Loucy (cell line): ENCODE measurements at regions not wholly inside any gene's neighbourhood (a gene's known extent, or its start where the extent isn't known, plus 50 kb on each side); places are given as distances from the start of the nearest gene placed in this dataset.

ENCODE experiments used
- H2AFZ ChIP-seq: fragments of 200-600 bp; sonication (generic); 2 replicates; pipeline ENCODE4 v1.6.0; 2016; ENCODE audit warnings: antibody characterized with exemption, mild to moderate bottlenecking, low read length, moderate library complexity
- H3F3A ChIP-seq: fragments of 200-600 bp; 2 replicates; pipeline ENCODE4 v1.6.0; 2016; ENCODE audit warnings: antibody characterized with exemption, low read depth, mild to moderate bottlenecking
- H3K27me3 ChIP-seq: fragments of 200-600 bp; sonication (generic); 2 replicates; pipeline ENCODE4 v1.6.1; 2014; ENCODE audit warnings: low read length, mild to moderate bottlenecking; ENCODE audit not compliant: insufficient read depth, poor library complexity, severe bottlenecking
- H3K36me3 ChIP-seq: fragments of 200-600 bp; sonication (generic); 2 replicates; pipeline ENCODE4 v1.6.1; 2016; ENCODE audit warnings: low read length; ENCODE audit not compliant: insufficient read depth
- H3K4me1 ChIP-seq: fragments of 200-600 bp; sonication (generic); 2 replicates; pipeline ENCODE4 v1.5.1; 2014; ENCODE audit warnings: low read length, mild to moderate bottlenecking; ENCODE audit not compliant: insufficient read depth, poor library complexity, severe bottlenecking
- H3K4me2 ChIP-seq: fragments of 200-600 bp; sonication (generic); 2 replicates; pipeline ENCODE4 v1.6.0; 2014; ENCODE audit warnings: antibody characterized with exemption, low read length, low read depth, mild to moderate bottlenecking; ENCODE audit not compliant: poor library complexity, severe bottlenecking
- H3K4me3 ChIP-seq: fragments of 200-600 bp; sonication (generic); 2 replicates; pipeline ENCODE4 v1.5.1; 2014; ENCODE audit warnings: low read length, mild to moderate bottlenecking, mixed read lengths; ENCODE audit not compliant: poor library complexity, severe bottlenecking
- H3K79me2 ChIP-seq: fragments of 200-600 bp; sonication (generic); 2 replicates; pipeline ENCODE4 v1.6.1; 2014; ENCODE audit warnings: low read length; ENCODE audit not compliant: insufficient read depth
- H3K9ac ChIP-seq: fragments of 200-600 bp; sonication (generic); 2 replicates; pipeline ENCODE4 v1.6.0; 2014; ENCODE audit warnings: mild to moderate bottlenecking, low read depth, low read length, moderate library complexity; ENCODE audit not compliant: poor library complexity, severe bottlenecking
- H3K9me2 ChIP-seq: fragments of 200-600 bp; sonication (generic); replicated peaks from 2 replicates; pipeline ENCODE4 v1.6.1; 2016; ENCODE audit warnings: low read depth, low read length, mixed read lengths
- H3K9me3 ChIP-seq: fragments of 200-600 bp; sonication (generic); 2 replicates; pipeline ENCODE4 v1.6.1; 2014; ENCODE audit warnings: mild to moderate bottlenecking, antibody characterized with exemption, low read length, low read depth; ENCODE audit not compliant: insufficient read depth
- H4K20me1 ChIP-seq: fragments of 200-600 bp; sonication (generic); 2 replicates; pipeline ENCODE4 v1.6.0; 2014; ENCODE audit warnings: antibody characterized with exemption, low read length, mild to moderate bottlenecking; ENCODE audit not compliant: insufficient read depth, poor library complexity, severe bottlenecking
- EZH2phosphoT487 ChIP-seq: fragments of 200-600 bp; IDR thresholded peaks from 2 replicates; pipeline ENCODE4 v1.6.1; 2018; ENCODE audit warnings: antibody characterized with exemption, mild to moderate bottlenecking, moderate library complexity, borderline replicate concordance
- TF ChIP-seq, protein P1 (sequence below): fragments of 200-600 bp; sonication (generic); conservative IDR thresholded peaks from 2 replicates; pipeline ENCODE4 v1.5.1; 2014; ENCODE audit warnings: mild to moderate bottlenecking, antibody characterized with exemption, low read length

DNA sequence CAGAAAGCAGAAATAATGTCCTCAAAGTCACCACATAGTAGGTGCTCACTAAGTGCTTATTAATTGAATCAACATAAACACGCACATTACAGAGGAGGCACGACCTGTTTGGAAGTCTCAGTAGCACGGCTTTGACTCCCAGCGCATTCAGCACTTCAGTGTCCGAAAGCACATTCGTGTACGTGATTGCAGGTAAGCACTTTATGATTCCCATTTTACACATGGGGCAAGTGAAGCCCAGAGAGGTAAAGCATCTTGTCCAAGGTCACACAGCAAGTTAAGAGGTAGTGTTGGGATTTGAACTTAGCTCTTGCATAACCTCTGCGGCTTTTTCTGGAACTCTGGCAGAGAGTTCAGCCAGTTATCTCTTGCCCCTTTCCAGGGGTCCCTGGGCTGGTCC, 85.2 kb upstream of the WNT4 start:
- TF ChIP-seq, protein P1, sequence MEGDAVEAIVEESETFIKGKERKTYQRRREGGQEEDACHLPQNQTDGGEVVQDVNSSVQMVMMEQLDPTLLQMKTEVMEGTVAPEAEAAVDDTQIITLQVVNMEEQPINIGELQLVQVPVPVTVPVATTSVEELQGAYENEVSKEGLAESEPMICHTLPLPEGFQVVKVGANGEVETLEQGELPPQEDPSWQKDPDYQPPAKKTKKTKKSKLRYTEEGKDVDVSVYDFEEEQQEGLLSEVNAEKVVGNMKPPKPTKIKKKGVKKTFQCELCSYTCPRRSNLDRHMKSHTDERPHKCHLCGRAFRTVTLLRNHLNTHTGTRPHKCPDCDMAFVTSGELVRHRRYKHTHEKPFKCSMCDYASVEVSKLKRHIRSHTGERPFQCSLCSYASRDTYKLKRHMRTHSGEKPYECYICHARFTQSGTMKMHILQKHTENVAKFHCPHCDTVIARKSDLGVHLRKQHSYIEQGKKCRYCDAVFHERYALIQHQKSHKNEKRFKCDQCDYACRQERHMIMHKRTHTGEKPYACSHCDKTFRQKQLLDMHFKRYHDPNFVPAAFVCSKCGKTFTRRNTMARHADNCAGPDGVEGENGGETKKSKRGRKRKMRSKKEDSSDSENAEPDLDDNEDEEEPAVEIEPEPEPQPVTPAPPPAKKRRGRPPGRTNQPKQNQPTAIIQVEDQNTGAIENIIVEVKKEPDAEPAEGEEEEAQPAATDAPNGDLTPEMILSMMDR, result no peak
- no peak for TF ChIP-seq EZH2phosphoT487
- H3K4me2 ChIP-seq, result no peak overlapping the region
- no peaks in the 10 kb centered on the region for H3K4me1 ChIP-seq

GRCh38 chr1:22228505-22228911, 85.6 kb upstream of the WNT4 start:
- H3K4me3 ChIP-seq, result no peak overlapping the region
- H2AFZ ChIP-seq, result no peak overlapping the region
- no peak overlapping the region for H3K4me2 ChIP-seq
- no peaks in the 10 kb centered on the region for H3K27me3 ChIP-seq
- no peaks in the 10 kb centered on the region for H3K36me3 ChIP-seq
- no peaks in the 10 kb centered on the region for H3K9me3 ChIP-seq
- H3K79me2 ChIP-seq, result no peaks in the 10 kb centered on the region
- H4K20me1 ChIP-seq, result no peaks in the 10 kb centered on the region
- no peaks in the 10 kb centered on the region for H3K4me1 ChIP-seq
- TF ChIP-seq EZH2phosphoT487, result no peak
- TF ChIP-seq, protein P1, result no peak
- no peaks in the 10 kb centered on the region for H3F3A ChIP-seq
- no peaks in the 10 kb centered on the region for H3K9me2 ChIP-seq
- H3K9ac ChIP-seq, result no peak overlapping the region

More for the DNA sequence above, 85.2 kb upstream of the WNT4 start:
- Histone ChIP-seq H3K9ac (no peak overlapping the region), H3K79me2 (no peaks in the 10 kb centered on the region), H3K27me3 (no peaks in the 10 kb centered on the region), H3F3A (no peaks in the 10 kb centered on the region), H3K36me3 (no peaks in the 10 kb centered on the region), H3K9me2 (no peaks in the 10 kb centered on the region), H3K4me3 (no peak overlapping the region), H3K9me3 (no peaks in the 10 kb centered on the region), H2AFZ (no peak overlapping the region), H4K20me1 (no peaks in the 10 kb centered on the region)

GRCh38 chr1:22229379-22229778, 86.5 kb upstream of the WNT4 start:
- no peaks in the 10 kb centered on the region for H3F3A ChIP-seq
- no peaks in the 10 kb centered on the region for H3K9me3 ChIP-seq
- H3K4me2 ChIP-seq, result no peak overlapping the region
- no peaks in the 10 kb centered on the region for H4K20me1 ChIP-seq
- no peaks in the 10 kb centered on the region for H3K4me1 ChIP-seq
- H3K79me2 ChIP-seq, result no peaks in the 10 kb centered on the region
- no peak overlapping the region for H3K9ac ChIP-seq
- H2AFZ ChIP-seq, result no peak overlapping the region
- H3K36me3 ChIP-seq, result no peaks in the 10 kb centered on the region
- TF ChIP-seq, protein P1, result no peak
- TF ChIP-seq EZH2phosphoT487, result no peak
- no peaks in the 10 kb centered on the region for H3K9me2 ChIP-seq
- no peak overlapping the region for H3K4me3 ChIP-seq
- H3K27me3 ChIP-seq, result no peaks in the 10 kb centered on the region
